ENCODE measurements at regions not wholly inside any gene's neighbourhood (a gene's known extent, or its start where the extent isn't known, plus 50 kb on each side); places are given as distances from the start of the nearest gene placed in this dataset.

DNA sequence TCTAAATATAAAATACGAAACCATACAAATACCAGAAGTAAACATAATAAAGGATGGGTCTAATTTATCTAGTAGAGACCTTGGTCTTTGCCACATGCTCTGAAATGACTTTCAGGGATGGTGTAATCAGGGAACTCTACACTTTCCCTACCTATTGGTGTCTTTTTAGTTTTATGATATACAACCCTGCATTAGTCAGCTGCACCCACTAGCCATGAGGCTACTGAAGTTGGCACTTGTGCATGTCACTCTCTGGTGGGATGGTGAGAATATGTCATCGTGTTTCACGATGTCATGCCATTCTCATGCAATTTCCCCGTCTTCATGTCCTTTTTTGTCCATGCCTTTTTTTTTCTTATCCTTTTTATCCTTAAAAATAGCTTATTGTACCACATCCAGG, 234.9 kb upstream of the ACTBL2 start:
- TF ChIP-seq, protein P1, sequence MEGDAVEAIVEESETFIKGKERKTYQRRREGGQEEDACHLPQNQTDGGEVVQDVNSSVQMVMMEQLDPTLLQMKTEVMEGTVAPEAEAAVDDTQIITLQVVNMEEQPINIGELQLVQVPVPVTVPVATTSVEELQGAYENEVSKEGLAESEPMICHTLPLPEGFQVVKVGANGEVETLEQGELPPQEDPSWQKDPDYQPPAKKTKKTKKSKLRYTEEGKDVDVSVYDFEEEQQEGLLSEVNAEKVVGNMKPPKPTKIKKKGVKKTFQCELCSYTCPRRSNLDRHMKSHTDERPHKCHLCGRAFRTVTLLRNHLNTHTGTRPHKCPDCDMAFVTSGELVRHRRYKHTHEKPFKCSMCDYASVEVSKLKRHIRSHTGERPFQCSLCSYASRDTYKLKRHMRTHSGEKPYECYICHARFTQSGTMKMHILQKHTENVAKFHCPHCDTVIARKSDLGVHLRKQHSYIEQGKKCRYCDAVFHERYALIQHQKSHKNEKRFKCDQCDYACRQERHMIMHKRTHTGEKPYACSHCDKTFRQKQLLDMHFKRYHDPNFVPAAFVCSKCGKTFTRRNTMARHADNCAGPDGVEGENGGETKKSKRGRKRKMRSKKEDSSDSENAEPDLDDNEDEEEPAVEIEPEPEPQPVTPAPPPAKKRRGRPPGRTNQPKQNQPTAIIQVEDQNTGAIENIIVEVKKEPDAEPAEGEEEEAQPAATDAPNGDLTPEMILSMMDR (IDR thresholded peaks at IDR 0.05) = no peak
- no peak for TF ChIP-seq POLR2A (IDR thresholded peaks at IDR 0.05)
